H1 (cell line): ENCODE measurements at regions not wholly inside any gene's neighbourhood (a gene's known extent, or its start where the extent isn't known, plus 50 kb on each side); places are given as distances from the start of the nearest gene placed in this dataset.

Source experiments
- CTCF ChIA-PET: fragments of 300-600 bp; sonication (Branson Sonifier 250); formaldehyde crosslinking; loops from one replicate; lab custom pipeline; 2021; ENCODE audit not compliant: partially characterized antibody; lab: Charles Lee
- POLR2A ChIA-PET: fragments of 300-600 bp; sonication (Branson Sonifier 250); formaldehyde crosslinking; loops from one replicate; lab custom pipeline; 2021; ENCODE audit warnings: inconsistent platforms; ENCODE audit not compliant: partially characterized antibody; lab: Charles Lee
- DNase-seq, 2 experiments: peaks; one replicate each; pipeline versions ENCODE4 v3.0.0 to v3.0.0-alpha.2; 2010 to 2022; ENCODE audit warnings: low spot score in 2 of 2, low read depth in 1 of 2, mixed read lengths in 1 of 2
- FAIRE-seq: peaks from 2 replicates; lab custom pipeline; 2011; peaks lifted over from hg19 to GRCh38; lab: Jason Lieb, UNC
- H2AFZ ChIP-seq: 2 replicates; pipeline ENCODE4 v1.8.1; 2012; ENCODE audit warnings: low read length, inconsistent platforms
- H2AK5ac ChIP-seq: 2 replicates; pipeline ENCODE4 v1.6.1; 2013; ENCODE audit warnings: low read depth, low read length
- H2BK120ac ChIP-seq: replicated peaks from 2 replicates; pipeline ENCODE3; 2013; ENCODE audit warnings: low read depth, low read length, inconsistent platforms
- H2BK12ac ChIP-seq: 2 replicates; pipeline ENCODE4 v1.6.1; 2013; ENCODE audit warnings: low read depth, low read length
- H2BK15ac ChIP-seq: 2 replicates; pipeline ENCODE4 v1.6.1; 2013; ENCODE audit warnings: low read length
- H2BK20ac ChIP-seq: 2 replicates; pipeline ENCODE4 v1.6.1; 2013; ENCODE audit warnings: low read length
- H2BK5ac ChIP-seq: 2 replicates; pipeline ENCODE4 v1.6.1; 2013; ENCODE audit warnings: low read depth, low read length
- H3K14ac ChIP-seq: 2 replicates; pipeline ENCODE4 v1.6.1; 2013; ENCODE audit warnings: inconsistent platforms; ENCODE audit not compliant: insufficient read length
- H3K18ac ChIP-seq: 2 replicates; pipeline ENCODE4 v1.6.1; 2013; ENCODE audit warnings: low read length; ENCODE audit errors: extremely low read depth
- H3K23ac ChIP-seq: 2 replicates; pipeline ENCODE4 v1.6.1; 2013; ENCODE audit warnings: inconsistent platforms; ENCODE audit not compliant: insufficient read length
- H3K23me2 ChIP-seq: 2 replicates; pipeline ENCODE4 v1.6.1; 2013; ENCODE audit warnings: low read depth, low read length
- H3K27ac ChIP-seq: 2 replicates; pipeline ENCODE4 v1.6.1; 2011; ENCODE audit warnings: low read depth, low read length, inconsistent platforms
- H3K27me3 ChIP-seq, 4 experiments: replicated peaks in 1 of 4; 1 replicate in 1 of 4; 2 replicates in 3 of 4; pipeline versions ENCODE4 v1.6.1 to v1.8.1; 2011 to 2013; ENCODE audit warnings: low read length in 3 of 4, mild to moderate bottlenecking in 3 of 4, inconsistent platforms in 2 of 4, mixed read lengths in 2 of 4, moderate library complexity in 1 of 4; ENCODE audit not compliant: control insufficient read depth in 3 of 4, insufficient read depth in 3 of 4; ENCODE audit errors: extremely low read depth in 1 of 4
- H3K36me3 ChIP-seq, 4 experiments: 2 replicates each; pipeline versions ENCODE4 v1.6.1 to v1.8.1; 2011 to 2013; ENCODE audit warnings: mild to moderate bottlenecking in 4 of 4, low read length in 3 of 4, moderate library complexity in 2 of 4, control low read depth in 1 of 4, inconsistent platforms in 1 of 4; ENCODE audit not compliant: insufficient read depth in 4 of 4, control insufficient read depth in 2 of 4
- H3K4ac ChIP-seq: replicated peaks from 2 replicates; pipeline ENCODE3; 2013; ENCODE audit warnings: low read length, low read depth, mixed read lengths, inconsistent platforms; ENCODE audit not compliant: insufficient read length
- H3K4me1 ChIP-seq, 4 experiments: replicated peaks in 1 of 4; 1 replicate in 1 of 4; 2 replicates in 3 of 4; pipeline versions ENCODE4 v1.6.1 to v1.8.1; 2011 to 2013; ENCODE audit warnings: low read length in 3 of 4, inconsistent platforms in 2 of 4, mixed read lengths in 1 of 4; ENCODE audit not compliant: insufficient read depth in 4 of 4, control insufficient read depth in 3 of 4
- H3K4me2 ChIP-seq, 2 experiments: 2 replicates each; pipeline versions ENCODE4 v1.6.1 to v1.8.1; 2011 to 2013; ENCODE audit warnings: low read depth in 2 of 2, low read length in 2 of 2, control low read depth in 1 of 2, inconsistent platforms in 1 of 2, mild to moderate bottlenecking in 1 of 2; ENCODE audit not compliant: insufficient read depth in 1 of 2
- H3K4me3 ChIP-seq, 4 experiments: fragments of 200-600, 300-600 bp in 1 of 4; sonication (generic), shearing (Covaris generic), sonication (Bioruptor Twin) in 1 of 4; 2 replicates each; pipeline versions ENCODE4 v1.5.1 to v1.8.1; 2011 to 2016; ENCODE audit warnings: low read length in 4 of 4, low read depth in 3 of 4, control low read depth in 2 of 4, inconsistent platforms in 2 of 4, mild to moderate bottlenecking in 2 of 4, mixed read lengths in 1 of 4, moderate library complexity in 1 of 4; ENCODE audit not compliant: insufficient read depth in 2 of 4; ENCODE audit errors: extremely low read depth in 1 of 4
- H3K56ac ChIP-seq: replicated peaks from 2 replicates; pipeline ENCODE3; 2013; ENCODE audit warnings: low read depth, mild to moderate bottlenecking, mixed read lengths, low read length, inconsistent platforms; ENCODE audit not compliant: insufficient read length
- H3K79me1 ChIP-seq: 2 replicates; pipeline ENCODE4 v1.6.1; 2013; ENCODE audit warnings: low read depth, low read length, control low read depth
- H3K79me2 ChIP-seq, 2 experiments: 2 replicates each; pipeline versions ENCODE4 v1.6.1 to v1.8.1; 2012 to 2013; ENCODE audit warnings: low read length in 2 of 2, mild to moderate bottlenecking in 2 of 2, inconsistent platforms in 1 of 2; ENCODE audit not compliant: insufficient read depth in 2 of 2, control insufficient read depth in 1 of 2
- H3K9ac ChIP-seq, 4 experiments: replicated peaks in 1 of 4; 1 replicate in 1 of 4; 2 replicates in 3 of 4; pipeline versions ENCODE4 v1.6.1 to v1.8.1; 2011 to 2013; ENCODE audit warnings: low read depth in 3 of 4, low read length in 3 of 4, control low read depth in 2 of 4, mild to moderate bottlenecking in 2 of 4, moderate library complexity in 2 of 4, inconsistent platforms in 1 of 4; ENCODE audit errors: extremely low read depth in 1 of 4
- H3K9me3 ChIP-seq, 2 experiments: 2 replicates each; pipeline versions ENCODE4 v1.6.1 to v1.8.1; 2012 to 2013; ENCODE audit warnings: mild to moderate bottlenecking in 2 of 2, moderate library complexity in 2 of 2, control low read depth in 1 of 2, inconsistent platforms in 1 of 2, low read depth in 1 of 2, low read length in 1 of 2, mixed read lengths in 1 of 2; ENCODE audit not compliant: insufficient read depth in 2 of 2
- H4K20me1 ChIP-seq, 2 experiments: replicated peaks in 1 of 2; 2 replicates each; pipeline versions ENCODE3 to v1.8.1; 2011 to 2013; ENCODE audit warnings: inconsistent platforms in 2 of 2, low read length in 2 of 2, mild to moderate bottlenecking in 1 of 2; ENCODE audit not compliant: insufficient read depth in 2 of 2, control insufficient read depth in 1 of 2
- H4K5ac ChIP-seq: 2 replicates; pipeline ENCODE4 v1.6.1; 2013; ENCODE audit warnings: low read length, low read depth, mixed read lengths, inconsistent platforms; ENCODE audit not compliant: insufficient read length
- H4K8ac ChIP-seq: 2 replicates; pipeline ENCODE4 v1.8.0; 2013; ENCODE audit warnings: mild to moderate bottlenecking, moderate library complexity, low read length, inconsistent platforms; ENCODE audit not compliant: insufficient read depth; ENCODE audit errors: extremely low read depth
- H4K91ac ChIP-seq: replicated peaks from 2 replicates; pipeline ENCODE3; 2013; ENCODE audit warnings: low read length, mixed read lengths, inconsistent platforms; ENCODE audit not compliant: insufficient read length
- CHD1 ChIP-seq: IDR thresholded peaks from 2 replicates; pipeline ENCODE4 v1.6.1; 2012; ENCODE audit warnings: low read depth, low read length, improper control_type of control experiment
- CREB1 ChIP-seq: IDR thresholded peaks from 2 replicates; pipeline ENCODE4 v1.6.1; 2012; ENCODE audit warnings: inconsistent platforms
- EP300 ChIP-seq, 2 experiments: IDR thresholded peaks; 1 replicate in 1 of 2; 2 replicates in 1 of 2; pipeline ENCODE4 v1.6.1; 2011 to 2012; ENCODE audit warnings: low read depth in 2 of 2, low read length in 2 of 2, mild to moderate bottlenecking in 2 of 2, borderline replicate concordance in 1 of 2, inconsistent platforms in 1 of 2, moderate library complexity in 1 of 2
- EZH2 ChIP-seq: fragments of 200-600 bp; sonication (generic); IDR thresholded peaks from 2 replicates; pipeline ENCODE4 v1.7.1; 2012; ENCODE audit warnings: low read depth, mild to moderate bottlenecking, moderate library complexity, low read length, inconsistent platforms; ENCODE audit not compliant: severe bottlenecking
- JUN ChIP-seq: IDR thresholded peaks from 2 replicates; pipeline ENCODE4 v1.6.1; 2011; ENCODE audit warnings: low read depth, mild to moderate bottlenecking, improper control_type of control experiment, low read length
- KDM1A ChIP-seq: fragments of 200-600, 300-600 bp; sonication (generic); IDR thresholded peaks from 2 replicates; pipeline ENCODE4 v1.7.1; 2016; ENCODE audit warnings: mild to moderate bottlenecking, low read length, borderline replicate concordance
- KDM4A ChIP-seq: IDR thresholded peaks from one replicate; pipeline ENCODE4 v1.7.1; 2012; ENCODE audit warnings: low read depth, mild to moderate bottlenecking, moderate library complexity, low read length, inconsistent platforms; ENCODE audit not compliant: severe bottlenecking
- NANOG ChIP-seq: IDR thresholded peaks from 2 replicates; pipeline ENCODE4 v1.6.1; 2011; ENCODE audit warnings: low read length, low read depth, mild to moderate bottlenecking, inconsistent platforms; ENCODE audit not compliant: insufficient read depth, poor library complexity, severe bottlenecking
- RBBP5 ChIP-seq: IDR thresholded peaks from 2 replicates; pipeline ENCODE4 v1.7.1; 2012; ENCODE audit warnings: low read depth, mild to moderate bottlenecking, inconsistent platforms, low read length, moderate library complexity, borderline replicate concordance
- RFX5 ChIP-seq: IDR thresholded peaks from 2 replicates; pipeline ENCODE4 v1.6.1; 2011; ENCODE audit warnings: low read depth, low read length, improper control_type of control experiment, borderline replicate concordance
- SIRT6 ChIP-seq: IDR thresholded peaks from one replicate; pipeline ENCODE4 v1.7.1; 2012; ENCODE audit warnings: low read length, inconsistent platforms
- SUZ12 ChIP-seq: fragments of 200-600 bp; sonication (generic); IDR thresholded peaks from 2 replicates; pipeline ENCODE4 v1.6.1; 2012; ENCODE audit warnings: mild to moderate bottlenecking, inconsistent platforms, low read length, moderate library complexity, mixed read lengths
- TAF7 ChIP-seq: optimal IDR thresholded peaks from 2 replicates; pipeline ENCODE3; 2011; ENCODE audit warnings: low read depth, mild to moderate bottlenecking, inconsistent platforms, low read length, moderate library complexity, borderline replicate concordance
- TBP ChIP-seq: IDR thresholded peaks from 2 replicates; pipeline ENCODE4 v1.6.1; 2011; ENCODE audit warnings: low read depth, low read length, improper control_type of control experiment
- TCF12 ChIP-seq: IDR thresholded peaks from 2 replicates; pipeline ENCODE4 v1.6.1; 2011; ENCODE audit warnings: low read depth, mild to moderate bottlenecking, low read length
- WGBS, 2 experiments: shearing (Covaris generic) in 1 of 2; methylation state at CpG; one replicate each; pipeline versions ENCODE4 v1.1.6 to v1.1.7; 2013 to 2015; ENCODE audit warnings: low lambda C conversion rate in 2 of 2, mixed read lengths in 2 of 2, inconsistent platforms in 1 of 2, low coverage in 1 of 2, missing lambda C conversion rate in 1 of 2; ENCODE audit not compliant: insufficient replicate concordance in 2 of 2, insufficient coverage in 1 of 2, insufficient read length in 1 of 2; ENCODE audit errors: extremely low coverage in 1 of 2, missing lambda C conversion rate in 1 of 2; 5-methylcytosine and 5-hydroxymethylcytosine counted together

DNA sequence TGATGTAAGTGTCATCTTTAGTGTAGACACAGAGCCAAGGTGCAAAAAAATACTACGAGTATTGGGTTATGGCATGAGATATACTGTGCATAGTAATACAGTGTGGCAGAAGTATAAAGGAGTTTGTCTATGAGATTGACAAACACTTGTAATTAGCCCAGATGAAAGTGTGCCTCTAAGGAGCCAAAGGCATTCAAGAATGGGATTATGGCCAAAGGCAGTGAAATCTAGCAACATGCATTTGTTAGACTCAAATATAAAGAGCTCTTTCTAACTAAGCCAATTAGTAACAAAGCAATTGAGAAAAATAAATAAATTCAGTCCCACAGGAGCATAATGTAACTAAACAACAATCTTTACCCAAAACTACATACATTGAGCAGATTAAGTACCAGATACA is 1761.8 kb downstream of the SUCLG1 start:
- no peak overlapping the region for H3K27ac ChIP-seq
- H3K27me3 ChIP-seq: peaks cover 0 to 2% (median 0%) of the 10 kb centered on the region in 4 experiments; a peak in 1 of 7 replicates
- H3K56ac ChIP-seq: no peak overlapping the region
- no peak overlapping the region for H2BK120ac ChIP-seq
- no peak overlapping the region for H2AK5ac ChIP-seq
- no peak overlapping the region for H2BK15ac ChIP-seq
- H3K18ac ChIP-seq: no peak overlapping the region
- no peaks in the 10 kb centered on the region for H4K20me1 ChIP-seq
- H4K91ac ChIP-seq: no peak overlapping the region
- H3K79me1 ChIP-seq: no peaks in the 10 kb centered on the region
- TF ChIP-seq CREB1 (no peak), JUN (no peak), RFX5 (no peak), TCF12 (no peak), SIRT6 (no peak), CHD1 (no peak), RBBP5 (no peak), TAF7 (no peak), EZH2 (no peak), KDM1A (no peak), SUZ12 (no peak), EP300 (IDR thresholded peaks at IDR 0.05; ENCODE audit: borderline replicate concordance in 1 of 2, low read depth in 2 of 2, low read length in 2 of 2) (no peak), TBP (no peak), KDM4A (no peak), NANOG (no peak)
- no peak overlapping the region for H3K23ac ChIP-seq
- no peaks in the 10 kb centered on the region for H3K23me2 ChIP-seq
- no peak overlapping the region for H3K4me3 ChIP-seq
- no peak overlapping the region for H2BK20ac ChIP-seq
- no peaks in the 10 kb centered on the region for H3K9me3 ChIP-seq
- H3K79me2 ChIP-seq: no peaks in the 10 kb centered on the region
- no peak for FAIRE-seq
- H3K4me1 ChIP-seq: no peaks in the 10 kb centered on the region
- ChIA-PET CTCF (no interaction called here), POLR2A (no interaction called here)
- H3K9ac ChIP-seq: no peak overlapping the region
- no peak overlapping the region for H4K5ac ChIP-seq
- no peak overlapping the region for H2AFZ ChIP-seq
- H3K36me3 ChIP-seq: no peaks in the 10 kb centered on the region
- 90% methylated on average over 1 of the region's 1 CpG; no CpG with 5 or more reads in 1 of the 2 experiments for WGBS, 2 experiments
- H2BK12ac ChIP-seq: no peak overlapping the region
- no peak overlapping the region for H3K4me2 ChIP-seq
- no peak overlapping the region for H4K8ac ChIP-seq
- DNase-seq: no peak
- H3K4ac ChIP-seq: no peak overlapping the region
- H2BK5ac ChIP-seq: no peak overlapping the region
- H3K14ac ChIP-seq: no peak overlapping the region
